ENCODE measurements at regions not wholly inside any gene's neighbourhood (a gene's known extent, or its start where the extent isn't known, plus 50 kb on each side); places are given as distances from the start of the nearest gene placed in this dataset.

DNA sequence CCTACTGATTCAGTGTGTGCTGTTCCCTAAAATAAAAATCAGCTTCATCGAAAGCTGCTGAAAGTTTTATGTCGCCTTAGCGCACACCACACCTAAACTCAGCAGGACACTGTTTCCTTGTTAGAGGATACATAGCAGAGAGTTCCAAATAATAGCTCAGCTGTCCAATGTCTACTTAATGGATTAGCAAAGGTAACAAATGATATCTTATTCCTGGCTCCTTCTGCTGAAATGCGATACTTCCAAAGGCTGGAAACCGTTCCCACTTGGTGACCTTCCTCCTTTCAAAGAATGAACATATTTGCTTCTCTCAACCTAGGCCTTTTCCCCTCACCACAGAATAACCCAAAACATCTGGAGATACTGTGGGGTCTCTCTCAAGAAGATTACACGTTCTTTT lies 189.5 kb upstream of the GMDS start:
- no peak for TF ChIP-seq POLR2A (IDR thresholded peaks at IDR 0.05)
- TF ChIP-seq, protein P1, sequence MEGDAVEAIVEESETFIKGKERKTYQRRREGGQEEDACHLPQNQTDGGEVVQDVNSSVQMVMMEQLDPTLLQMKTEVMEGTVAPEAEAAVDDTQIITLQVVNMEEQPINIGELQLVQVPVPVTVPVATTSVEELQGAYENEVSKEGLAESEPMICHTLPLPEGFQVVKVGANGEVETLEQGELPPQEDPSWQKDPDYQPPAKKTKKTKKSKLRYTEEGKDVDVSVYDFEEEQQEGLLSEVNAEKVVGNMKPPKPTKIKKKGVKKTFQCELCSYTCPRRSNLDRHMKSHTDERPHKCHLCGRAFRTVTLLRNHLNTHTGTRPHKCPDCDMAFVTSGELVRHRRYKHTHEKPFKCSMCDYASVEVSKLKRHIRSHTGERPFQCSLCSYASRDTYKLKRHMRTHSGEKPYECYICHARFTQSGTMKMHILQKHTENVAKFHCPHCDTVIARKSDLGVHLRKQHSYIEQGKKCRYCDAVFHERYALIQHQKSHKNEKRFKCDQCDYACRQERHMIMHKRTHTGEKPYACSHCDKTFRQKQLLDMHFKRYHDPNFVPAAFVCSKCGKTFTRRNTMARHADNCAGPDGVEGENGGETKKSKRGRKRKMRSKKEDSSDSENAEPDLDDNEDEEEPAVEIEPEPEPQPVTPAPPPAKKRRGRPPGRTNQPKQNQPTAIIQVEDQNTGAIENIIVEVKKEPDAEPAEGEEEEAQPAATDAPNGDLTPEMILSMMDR (IDR thresholded peaks at IDR 0.05) = no peak
